SU-DHL-6 (cell line): ENCODE measurements at regions not wholly inside any gene's neighbourhood (a gene's known extent, or its start where the extent isn't known, plus 50 kb on each side); places are given as distances from the start of the nearest gene placed in this dataset.

ENCODE experiments used
- H2AFZ ChIP-seq: fragments of 200-600 bp; sonication (generic); 2 replicates; pipeline ENCODE4 v1.6.1; 2014; ENCODE audit warnings: low read depth, mild to moderate bottlenecking, moderate library complexity, mixed read lengths, antibody characterized with exemption, low read length; ENCODE audit not compliant: severe bottlenecking
- H3F3A ChIP-seq: fragments of 200-600 bp; shearing (Covaris generic); 2 replicates; pipeline ENCODE4 v1.6.0; 2016; ENCODE audit warnings: antibody characterized with exemption, mild to moderate bottlenecking; ENCODE audit not compliant: insufficient read depth
- H3K27ac ChIP-seq: fragments of 200-600 bp; sonication (generic); 2 replicates; pipeline ENCODE4 v1.5.1; 2016; ENCODE audit warnings: low read depth, mild to moderate bottlenecking, low read length, moderate library complexity, mixed read lengths
- H3K27me3 ChIP-seq: fragments of 200-600 bp; sonication (generic), shearing (Covaris generic); 2 replicates; pipeline ENCODE4 v1.6.0; 2014; ENCODE audit warnings: mild to moderate bottlenecking, low read length
- H3K36me3 ChIP-seq: fragments of 200-600 bp; sonication (generic); 2 replicates; pipeline ENCODE4 v1.6.1; 2014; ENCODE audit warnings: mild to moderate bottlenecking, low read length, mixed read lengths
- H3K4me2 ChIP-seq: fragments of 300-600, 200-600 bp; shearing (Covaris generic), sonication (generic); 2 replicates; pipeline ENCODE4 v1.6.0; 2014; ENCODE audit warnings: low read length, low read depth, mild to moderate bottlenecking; ENCODE audit not compliant: poor library complexity, severe bottlenecking
- H3K4me3 ChIP-seq: fragments of 200-600 bp; sonication (generic); 2 replicates; pipeline ENCODE4 v1.5.1; 2014; ENCODE audit warnings: antibody characterized with exemption, low read length, mild to moderate bottlenecking, mixed read lengths; ENCODE audit not compliant: insufficient read depth, poor library complexity, severe bottlenecking
- H3K79me2 ChIP-seq: fragments of 200-600 bp; sonication (generic); 2 replicates; pipeline ENCODE4 v1.6.1; 2014; ENCODE audit warnings: mild to moderate bottlenecking, low read length, moderate library complexity; ENCODE audit not compliant: insufficient read depth
- H3K9ac ChIP-seq: fragments of 200-600 bp; sonication (generic); 2 replicates; pipeline ENCODE4 v1.7.0; 2014; ENCODE audit warnings: mild to moderate bottlenecking, low read length
- H3K9me2 ChIP-seq: fragments of 200-600 bp; sonication (generic); replicated peaks from 2 replicates; pipeline ENCODE4 v1.6.1; 2014; ENCODE audit warnings: low read length; ENCODE audit not compliant: insufficient read depth
- H3K9me3 ChIP-seq: fragments of 200-600 bp; sonication (generic); 2 replicates; pipeline ENCODE4 v1.6.1; 2014; ENCODE audit warnings: low read length, mixed read lengths; ENCODE audit not compliant: insufficient read depth
- H4K20me1 ChIP-seq: fragments of 200-600 bp; sonication (generic); 2 replicates; pipeline ENCODE4 v1.6.1; 2014; ENCODE audit warnings: low read depth, mild to moderate bottlenecking, antibody characterized with exemption, low read length, moderate library complexity, mixed read lengths
- EZH2phosphoT487 ChIP-seq: fragments of 200-600 bp; sonication (generic), shearing (Covaris generic); conservative IDR thresholded peaks from 2 replicates; pipeline ENCODE4 v1.6.1; 2018; ENCODE audit warnings: mild to moderate bottlenecking, antibody characterized with exemption, low read length, moderate library complexity, mixed read lengths
- TF ChIP-seq, protein P1 (sequence below): fragments of 200-600 bp; sonication (generic); IDR thresholded peaks from one replicate; pipeline ENCODE4 v1.5.1; 2017; ENCODE audit warnings: antibody characterized with exemption, mild to moderate bottlenecking, low read length, moderate library complexity; ENCODE audit not compliant: insufficient read depth, poor library complexity, severe bottlenecking

DNA sequence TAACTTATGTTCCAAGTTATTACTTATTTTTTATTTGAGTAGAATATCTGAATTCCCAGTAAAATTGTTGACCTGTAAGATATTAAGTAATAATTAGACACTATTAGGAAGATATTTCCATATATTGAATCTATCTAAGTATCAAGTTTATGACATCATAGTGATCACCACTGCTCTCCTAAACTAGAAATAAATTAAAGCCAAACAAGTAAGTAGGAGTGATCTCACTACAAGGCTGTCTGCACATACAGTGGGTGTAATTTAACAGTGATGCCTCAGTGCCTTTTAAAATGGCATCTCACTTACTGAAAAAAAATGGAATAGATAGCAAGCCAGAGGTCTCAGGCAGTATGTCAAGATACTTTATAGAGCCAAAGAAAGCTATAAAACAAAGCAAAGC is 789.6 kb downstream of the KCTD16 start:
- TF ChIP-seq, protein P1, sequence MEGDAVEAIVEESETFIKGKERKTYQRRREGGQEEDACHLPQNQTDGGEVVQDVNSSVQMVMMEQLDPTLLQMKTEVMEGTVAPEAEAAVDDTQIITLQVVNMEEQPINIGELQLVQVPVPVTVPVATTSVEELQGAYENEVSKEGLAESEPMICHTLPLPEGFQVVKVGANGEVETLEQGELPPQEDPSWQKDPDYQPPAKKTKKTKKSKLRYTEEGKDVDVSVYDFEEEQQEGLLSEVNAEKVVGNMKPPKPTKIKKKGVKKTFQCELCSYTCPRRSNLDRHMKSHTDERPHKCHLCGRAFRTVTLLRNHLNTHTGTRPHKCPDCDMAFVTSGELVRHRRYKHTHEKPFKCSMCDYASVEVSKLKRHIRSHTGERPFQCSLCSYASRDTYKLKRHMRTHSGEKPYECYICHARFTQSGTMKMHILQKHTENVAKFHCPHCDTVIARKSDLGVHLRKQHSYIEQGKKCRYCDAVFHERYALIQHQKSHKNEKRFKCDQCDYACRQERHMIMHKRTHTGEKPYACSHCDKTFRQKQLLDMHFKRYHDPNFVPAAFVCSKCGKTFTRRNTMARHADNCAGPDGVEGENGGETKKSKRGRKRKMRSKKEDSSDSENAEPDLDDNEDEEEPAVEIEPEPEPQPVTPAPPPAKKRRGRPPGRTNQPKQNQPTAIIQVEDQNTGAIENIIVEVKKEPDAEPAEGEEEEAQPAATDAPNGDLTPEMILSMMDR = no peak
- no peak for TF ChIP-seq EZH2phosphoT487
- H4K20me1 ChIP-seq = no peaks in the 10 kb centered on the region

DNA sequence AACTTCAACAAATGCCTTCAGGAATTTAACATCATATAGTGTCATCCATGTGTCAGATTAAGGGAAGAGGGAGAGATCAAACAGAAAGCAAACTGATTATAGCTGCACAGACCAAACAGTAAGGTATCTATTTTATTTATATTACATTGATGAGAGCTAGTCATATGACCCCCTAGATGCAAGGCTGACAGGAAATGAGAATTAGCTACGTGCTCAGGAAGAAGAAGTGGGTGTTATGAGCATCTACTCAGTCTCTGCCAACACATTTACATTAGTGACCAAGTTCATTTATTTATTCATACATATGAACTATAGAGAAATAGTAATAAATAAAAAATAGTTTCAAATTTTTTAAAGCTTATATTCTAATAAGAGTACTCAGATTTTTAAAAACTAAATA is 787.3 kb downstream of the KCTD16 start:
- Histone ChIP-seq H2AFZ (no peak overlapping the region), H3K9me3 (no peaks in the 10 kb centered on the region), H3K4me3 (no peak overlapping the region), H3K9ac (no peak overlapping the region), H3K27me3 (no peaks in the 10 kb centered on the region), H3K79me2 (no peaks in the 10 kb centered on the region), H3K9me2 (no peaks in the 10 kb centered on the region), H3K4me2 (no peak overlapping the region), H4K20me1 (no peaks in the 10 kb centered on the region), H3K36me3 (no peaks in the 10 kb centered on the region), H3K27ac (no peak overlapping the region), H3F3A (no peaks in the 10 kb centered on the region)
- TF ChIP-seq, protein P1 = no peak
- no peak for TF ChIP-seq EZH2phosphoT487

More for the DNA sequence above, 789.6 kb downstream of the KCTD16 start:
- Histone ChIP-seq H3K4me3 (no peak overlapping the region), H3K27ac (no peak overlapping the region), H3K79me2 (no peaks in the 10 kb centered on the region), H3K9me3 (no peaks in the 10 kb centered on the region), H3K4me2 (no peak overlapping the region), H3F3A (no peaks in the 10 kb centered on the region), H2AFZ (no peak overlapping the region), H3K9ac (no peak overlapping the region), H3K9me2 (no peaks in the 10 kb centered on the region), H3K36me3 (no peaks in the 10 kb centered on the region), H3K27me3 (no peaks in the 10 kb centered on the region)

DNA sequence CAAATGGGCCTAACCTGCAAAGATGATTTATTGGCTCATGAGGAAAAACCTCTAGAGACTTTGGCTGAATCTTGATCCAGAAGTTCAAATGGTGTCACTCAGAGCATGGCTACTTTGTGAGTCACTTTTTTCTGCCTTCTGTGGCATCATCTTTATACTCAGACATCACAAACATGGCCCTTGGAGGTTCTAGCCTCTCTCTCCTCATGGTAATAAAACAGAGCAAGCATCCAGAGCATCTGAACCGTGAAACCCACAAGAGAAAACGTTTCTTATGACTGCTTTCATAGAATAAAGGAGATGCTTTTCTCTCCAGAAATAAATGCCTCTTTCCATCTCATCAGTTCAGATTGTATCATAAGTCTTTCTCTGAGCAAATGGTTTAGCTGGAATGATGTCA is 780.3 kb downstream of the KCTD16 start:
- H3K27me3 ChIP-seq = no peaks in the 10 kb centered on the region
- H3K4me3 ChIP-seq = no peak overlapping the region
- H2AFZ ChIP-seq = no peak overlapping the region
- no peaks in the 10 kb centered on the region for H4K20me1 ChIP-seq
- H3F3A ChIP-seq = no peaks in the 10 kb centered on the region
- TF ChIP-seq, protein P1 = no peak
- no peak for TF ChIP-seq EZH2phosphoT487
- no peak overlapping the region for H3K4me2 ChIP-seq
- H3K9me3 ChIP-seq = no peaks in the 10 kb centered on the region
- H3K9ac ChIP-seq = no peak overlapping the region
- no peak overlapping the region for H3K27ac ChIP-seq
- H3K9me2 ChIP-seq = no peaks in the 10 kb centered on the region
- no peaks in the 10 kb centered on the region for H3K36me3 ChIP-seq
- H3K79me2 ChIP-seq = no peaks in the 10 kb centered on the region
